ENCODE measurements at regions not wholly inside any gene's neighbourhood (a gene's known extent, or its start where the extent isn't known, plus 50 kb on each side); places are given as distances from the start of the nearest gene placed in this dataset.

- no peak overlapping the region for H3K4me3 Mint-ChIP-seq
- no peaks in the 10 kb centered on the region for H3K4me1 Mint-ChIP-seq (ENCODE audit: low read depth)
- no peak for DNase-seq
These were observed 557.2 kb upstream of the RGMA start for GRCh38 chr15:93646193-93646592.

GRCh38 chr15:93645594-93645993 lies 556.6 kb upstream of the RGMA start:
- no peak for DNase-seq
- H3K4me1 Mint-ChIP-seq (ENCODE audit: low read depth) = no peaks in the 10 kb centered on the region
- H3K4me3 Mint-ChIP-seq = no peak overlapping the region
- no peaks in the 10 kb centered on the region for H3K9me3 Mint-ChIP-seq
- intact Hi-C loops (cut with micrococcal nuclease) = no loop called here
- ChIA-PET POLR2A (no interaction called here), CTCF (no interaction called here)
- H3K36me3 Mint-ChIP-seq = no peaks in the 10 kb centered on the region
- no peak overlapping the region for H3K27ac Mint-ChIP-seq
- H3K27me3 Mint-ChIP-seq = no peaks in the 10 kb centered on the region

More at GRCh38 chr15:93646193-93646592, 557.2 kb upstream of the RGMA start:
- POLR2A ChIA-PET = no interaction called here
- Mint-ChIP-seq H3K27ac (no peak overlapping the region), H3K27me3 (no peaks in the 10 kb centered on the region), H3K9me3 (no peaks in the 10 kb centered on the region), H3K36me3 (no peaks in the 10 kb centered on the region)
- CTCF ChIA-PET = no interaction called here
- intact Hi-C loops (cut with micrococcal nuclease) = no loop called here

- no peak overlapping the region for H3K27ac Mint-ChIP-seq
- no peaks in the 10 kb centered on the region for H3K27me3 Mint-ChIP-seq
- no peak overlapping the region for H3K4me3 Mint-ChIP-seq
- ChIA-PET POLR2A (no interaction called here), CTCF (no interaction called here)
- DNase-seq = no peak
- no peaks in the 10 kb centered on the region for H3K9me3 Mint-ChIP-seq
- intact Hi-C loops (cut with micrococcal nuclease) = no loop called here
- no peaks in the 10 kb centered on the region for H3K36me3 Mint-ChIP-seq
- no peaks in the 10 kb centered on the region for H3K4me1 Mint-ChIP-seq (ENCODE audit: low read depth)
These were observed 555.6 kb upstream of the RGMA start for GRCh38 chr15:93644595-93644994.

GRCh38 chr15:93640411-93640962 lies 551.5 kb upstream of the RGMA start:
- intact Hi-C loops (cut with micrococcal nuclease) = no loop called here
- Mint-ChIP-seq H3K4me1 (ENCODE audit: low read depth) (no peaks in the 10 kb centered on the region), H3K27ac (no peak overlapping the region), H3K36me3 (no peaks in the 10 kb centered on the region), H3K4me3 (no peak overlapping the region), H3K9me3 (no peaks in the 10 kb centered on the region), H3K27me3 (no peaks in the 10 kb centered on the region)
- POLR2A ChIA-PET = no interaction called here
- no peak for DNase-seq
- CTCF ChIA-PET = no interaction called here

GRCh38 chr15:93631958-93632618 lies 543.1 kb upstream of the RGMA start:
- Mint-ChIP-seq H3K36me3 (no peaks in the 10 kb centered on the region), H3K27ac (no peak overlapping the region), H3K4me3 (no peak overlapping the region), H3K27me3 (no peaks in the 10 kb centered on the region), H3K9me3 (peaks cover 2% of the 10 kb centered on the region), H3K4me1 (ENCODE audit: low read depth) (no peaks in the 10 kb centered on the region)
- intact Hi-C loops (cut with micrococcal nuclease) = no loop called here
- no peak for DNase-seq
- ChIA-PET POLR2A (no interaction called here), CTCF (interaction anchor here (0.9 kb wide), 1 partner anchor 10 kb away, joined by 3 read pairs; no protein-coding TSS in a partner anchor)

GRCh38 chr15:93619597-93619996 lies 530.6 kb upstream of the RGMA start:
- CTCF ChIA-PET = interaction anchor here (1.2 kb wide), 1 partner anchor 589 kb away, joined by 3 read pairs; no protein-coding TSS in a partner anchor

GRCh38 chr15:93617443-93617842 lies 528.4 kb upstream of the RGMA start:
- ChIA-PET CTCF (no interaction called here), POLR2A (no interaction called here)
- DNase-seq = no peak
- H3K4me3 Mint-ChIP-seq = no peak overlapping the region
- H3K27me3 Mint-ChIP-seq = peaks cover 3% of the 10 kb centered on the region
- H3K4me1 Mint-ChIP-seq (ENCODE audit: low read depth) = no peaks in the 10 kb centered on the region
- H3K27ac Mint-ChIP-seq = no peak overlapping the region
- no peaks in the 10 kb centered on the region for H3K36me3 Mint-ChIP-seq
- no peaks in the 10 kb centered on the region for H3K9me3 Mint-ChIP-seq
- intact Hi-C loops (cut with micrococcal nuclease) = no loop called here

More at GRCh38 chr15:93619597-93619996, 530.6 kb upstream of the RGMA start:
- Mint-ChIP-seq H3K36me3 (no peaks in the 10 kb centered on the region), H3K4me1 (ENCODE audit: low read depth) (no peaks in the 10 kb centered on the region), H3K4me3 (no peak overlapping the region), H3K9me3 (no peaks in the 10 kb centered on the region), H3K27me3 (peaks cover 3% of the 10 kb centered on the region), H3K27ac (no peak overlapping the region)
- POLR2A ChIA-PET = no interaction called here
- intact Hi-C loops (cut with micrococcal nuclease) = no loop called here
- DNase-seq = no peak

- no peaks in the 10 kb centered on the region for H3K4me1 Mint-ChIP-seq (ENCODE audit: low read depth)
- no peaks in the 10 kb centered on the region for H3K9me3 Mint-ChIP-seq
- ChIA-PET CTCF (no interaction called here), POLR2A (no interaction called here)
- H3K36me3 Mint-ChIP-seq = no peaks in the 10 kb centered on the region
- no peak for DNase-seq
- H3K27me3 Mint-ChIP-seq = peaks cover 3% of the 10 kb centered on the region
- H3K27ac Mint-ChIP-seq = no peak overlapping the region
- no peak overlapping the region for H3K4me3 Mint-ChIP-seq
- intact Hi-C loops (cut with micrococcal nuclease) = no loop called here
These were observed 525.5 kb upstream of the RGMA start for GRCh38 chr15:93614386-93615104.

GRCh38 chr15:93613386-93613785 lies 524.4 kb upstream of the RGMA start:
- Mint-ChIP-seq H3K4me1 (ENCODE audit: low read depth) (no peaks in the 10 kb centered on the region), H3K9me3 (no peaks in the 10 kb centered on the region), H3K36me3 (no peaks in the 10 kb centered on the region), H3K27ac (no peak overlapping the region), H3K4me3 (no peak overlapping the region), H3K27me3 (peaks cover 1% of the 10 kb centered on the region)
- DNase-seq = no peak
- ChIA-PET POLR2A (no interaction called here), CTCF (interaction anchor here (0.7 kb wide), 1 partner anchor 926 kb away, joined by 3 read pairs; no protein-coding TSS in a partner anchor)
- intact Hi-C loops (cut with micrococcal nuclease) = no loop called here

GRCh38 chr15:93612953-93613352 lies 523.9 kb upstream of the RGMA start:
- Mint-ChIP-seq H3K27me3 (peaks cover 1% of the 10 kb centered on the region), H3K9me3 (no peaks in the 10 kb centered on the region), H3K4me1 (ENCODE audit: low read depth) (no peaks in the 10 kb centered on the region), H3K27ac (no peak overlapping the region), H3K4me3 (no peak overlapping the region), H3K36me3 (no peaks in the 10 kb centered on the region)
- intact Hi-C loops (cut with micrococcal nuclease) = no loop called here
- ChIA-PET CTCF (interaction anchor here (0.7 kb wide), 1 partner anchor 927 kb away, joined by 3 read pairs; no protein-coding TSS in a partner anchor), POLR2A (no interaction called here)
- no peak for DNase-seq

GRCh38 chr15:93610944-93611343 lies 521.9 kb upstream of the RGMA start:
- Mint-ChIP-seq H3K4me3 (no peak overlapping the region), H3K4me1 (ENCODE audit: low read depth) (no peaks in the 10 kb centered on the region), H3K9me3 (no peaks in the 10 kb centered on the region), H3K27ac (no peak overlapping the region), H3K36me3 (no peaks in the 10 kb centered on the region), H3K27me3 (no peaks in the 10 kb centered on the region)
- ChIA-PET POLR2A (no interaction called here), CTCF (no interaction called here)
- intact Hi-C loops (cut with micrococcal nuclease) = no loop called here
- DNase-seq = no peak

GRCh38 chr15:93608643-93609148 lies 519.7 kb upstream of the RGMA start:
- ChIA-PET CTCF (no interaction called here), POLR2A (no interaction called here)
- DNase-seq = no peak
- Mint-ChIP-seq H3K4me1 (ENCODE audit: low read depth) (no peaks in the 10 kb centered on the region), H3K36me3 (no peaks in the 10 kb centered on the region), H3K9me3 (no peaks in the 10 kb centered on the region), H3K27ac (no peak overlapping the region), H3K4me3 (no peak overlapping the region), H3K27me3 (no peaks in the 10 kb centered on the region)
- intact Hi-C loops (cut with micrococcal nuclease) = no loop called here

- Mint-ChIP-seq H3K9me3 (no peaks in the 10 kb centered on the region), H3K27me3 (peaks cover 2% of the 10 kb centered on the region), H3K4me3 (no peak overlapping the region), H3K36me3 (no peaks in the 10 kb centered on the region), H3K27ac (no peak overlapping the region), H3K4me1 (ENCODE audit: low read depth) (no peaks in the 10 kb centered on the region)
- DNase-seq = no peak
- intact Hi-C loops (cut with micrococcal nuclease) = no loop called here
- POLR2A ChIA-PET = no interaction called here
- CTCF ChIA-PET = no interaction called here
These were observed 514.5 kb upstream of the RGMA start for GRCh38 chr15:93603550-93603949.
